CD14-positive monocyte (primary cell): ENCODE measurements at regions not wholly inside any gene's neighbourhood (a gene's known extent, or its start where the extent isn't known, plus 50 kb on each side); places are given as distances from the start of the nearest gene placed in this dataset.

Experiments
- DNase-seq, 3 donors: peaks; one replicate each; pipeline ENCODE4 v3.0.0-alpha.2; 2011 to 2022
- H2AFZ ChIP-seq: 2 replicates; pipeline ENCODE4 v1.6.0; 2012; ENCODE audit warnings: mild to moderate bottlenecking, low read depth, low read length, inconsistent platforms; ENCODE audit not compliant: insufficient read depth, poor library complexity, severe bottlenecking
- H3K27ac ChIP-seq, 2 donors: 1 replicate in 1 of 2; 2 replicates in 1 of 2; pipeline ENCODE4 v1.5.1; 2012 to 2013; ENCODE audit warnings: low read length in 2 of 2, control low read depth in 1 of 2, inconsistent platforms in 1 of 2, low read depth in 1 of 2, mild to moderate bottlenecking in 1 of 2
- H3K27me3 ChIP-seq, 2 donors: one replicate each; pipeline versions ENCODE4 v1.6.0 to v1.6.1; 2011 to 2013; ENCODE audit warnings: low read length in 2 of 2; ENCODE audit not compliant: control insufficient read depth in 2 of 2, insufficient read depth in 2 of 2
- H3K36me3 ChIP-seq, 2 donors: replicated peaks in 1 of 2; 1 replicate in 1 of 2; 2 replicates in 1 of 2; pipeline versions ENCODE4 v1.5.1 to v1.6.1; 2012 to 2013; ENCODE audit warnings: low read length in 2 of 2, control low read depth in 1 of 2, inconsistent platforms in 1 of 2, mild to moderate bottlenecking in 1 of 2; ENCODE audit not compliant: insufficient read depth in 2 of 2, control insufficient read depth in 1 of 2
- H3K4me1 ChIP-seq, 2 donors: 1 replicate in 1 of 2; 2 replicates in 1 of 2; pipeline versions ENCODE4 v1.5.1 to v1.6.1; 2012 to 2013; ENCODE audit warnings: low read length in 2 of 2, control low read depth in 1 of 2, inconsistent platforms in 1 of 2, mild to moderate bottlenecking in 1 of 2, moderate library complexity in 1 of 2; ENCODE audit not compliant: insufficient read depth in 2 of 2, control insufficient read depth in 1 of 2
- H3K4me2 ChIP-seq: replicated peaks from 2 replicates; pipeline ENCODE3; 2012; ENCODE audit warnings: low read length, moderate library complexity, mild to moderate bottlenecking; ENCODE audit not compliant: poor library complexity, severe bottlenecking; ENCODE audit errors: extremely low read depth
- H3K4me3 ChIP-seq, 3 experiments: fragments of 200-600 bp in 1 of 3; sonication (generic) in 1 of 3; replicated peaks in 1 of 3; 1 replicate in 2 of 3; 2 replicates in 1 of 3; pipeline ENCODE4 v1.5.1; 2011 to 2013; ENCODE audit warnings: low read length in 3 of 3, mild to moderate bottlenecking in 3 of 3, control low read depth in 2 of 3, low read depth in 2 of 3, inconsistent platforms in 1 of 3, moderate library complexity in 1 of 3
- H3K79me2 ChIP-seq: 2 replicates; pipeline ENCODE4 v1.6.0; 2012; ENCODE audit warnings: mild to moderate bottlenecking, control low read depth, inconsistent platforms, low read length, moderate library complexity; ENCODE audit not compliant: insufficient read depth
- H3K9ac ChIP-seq: 2 replicates; pipeline ENCODE4 v1.6.0; 2017; ENCODE audit warnings: low read length, mild to moderate bottlenecking; ENCODE audit not compliant: insufficient read depth, poor library complexity, severe bottlenecking
- H3K9me3 ChIP-seq, 2 donors: replicated peaks in 1 of 2; 1 replicate in 1 of 2; 2 replicates in 1 of 2; pipeline versions ENCODE4 v1.5.1 to v1.6.1; 2012 to 2013; ENCODE audit warnings: low read length in 2 of 2, control low read depth in 1 of 2; ENCODE audit not compliant: control insufficient read depth in 1 of 2, insufficient read depth in 1 of 2
- H4K20me1 ChIP-seq: 2 replicates; pipeline ENCODE4 v1.6.0; 2012; ENCODE audit warnings: mild to moderate bottlenecking, low read length, control low read depth, moderate library complexity; ENCODE audit not compliant: insufficient read depth
- H3K27ac Mint-ChIP-seq, 7 donors: one replicate each; pipeline ENCODE4 v1.8.0; 2020; ENCODE audit warnings: mild to moderate bottlenecking in 7 of 7, mixed read lengths in 7 of 7, moderate library complexity in 6 of 7, inconsistent platforms in 2 of 7
- H3K27me3 Mint-ChIP-seq, 3 donors: one replicate each; pipeline ENCODE4 v1.8.0; 2021 to 2022; ENCODE audit warnings: low read depth in 3 of 3, mild to moderate bottlenecking in 3 of 3, mixed read lengths in 3 of 3, moderate library complexity in 3 of 3, inconsistent platforms in 1 of 3
- H3K36me3 Mint-ChIP-seq, 2 donors: one replicate each; pipeline ENCODE4 v1.8.0; 2020; ENCODE audit warnings: mixed read lengths in 2 of 2, inconsistent platforms in 1 of 2, mild to moderate bottlenecking in 1 of 2
- H3K4me1 Mint-ChIP-seq: one replicate; pipeline ENCODE4 v1.8.0; 2020; ENCODE audit warnings: mild to moderate bottlenecking, mixed read lengths
- H3K4me3 Mint-ChIP-seq, 2 donors: one replicate each; pipeline ENCODE4 v1.8.0; 2020; ENCODE audit warnings: mild to moderate bottlenecking in 2 of 2, mixed read lengths in 2 of 2, moderate library complexity in 1 of 2
- H3K9me3 Mint-ChIP-seq, 7 donors: one replicate each; pipeline ENCODE4 v1.8.0; 2020 to 2022; ENCODE audit warnings: mixed read lengths in 7 of 7, mild to moderate bottlenecking in 6 of 7, moderate library complexity in 6 of 7, inconsistent platforms in 2 of 7
- CTCF ChIP-seq: fragments of 200-600 bp; IDR thresholded peaks from one replicate; pipeline ENCODE4 v1.8.0; 2022; ENCODE audit warnings: antibody characterized with exemption, mild to moderate bottlenecking
- WGBS: methylation state at CpG from one replicate; pipeline ENCODE4 v1.1.5; 2013; ENCODE audit warnings: missing lambda C conversion rate; ENCODE audit not compliant: insufficient coverage; 5-methylcytosine and 5-hydroxymethylcytosine counted together
- intact Hi-C, 2 donors: fragments of 100-400 bp; cut with micrococcal nuclease; formaldehyde crosslinking; loops; one replicate each; pipeline versions ENCODE4 v1.15.0 to v1.15.1; 2023

GRCh38 chr12:24541193-24541871 lies 407.6 kb downstream of the BCAT1 start:
- no CpG with 5 or more reads among the region's 5 CpGs for WGBS
- Histone ChIP-seq H3K79me2 (no peaks in the 10 kb centered on the region), H3K4me3 (no peak overlapping the region), H2AFZ (no peak overlapping the region), H3K9me3 (peaks cover 0 to 4% of the 10 kb centered on the region in 2 donors), H3K9ac (no peak overlapping the region), H4K20me1 (no peaks in the 10 kb centered on the region), H3K27ac (no peak overlapping the region), H3K27me3 (no peaks in the 10 kb centered on the region), H3K4me2 (no peak overlapping the region), H3K36me3 (no peaks in the 10 kb centered on the region), H3K4me1 (no peaks in the 10 kb centered on the region)
- intact Hi-C loops = no loop called here
- Mint-ChIP-seq H3K4me1 (no peaks in the 10 kb centered on the region), H3K9me3 (peaks cover 0 to 5% (median under 1%) of the 10 kb centered on the region in 7 donors), H3K4me3 (no peak overlapping the region), H3K27me3 (peaks cover 0 to 3% (median 0%) of the 10 kb centered on the region in 3 donors), H3K27ac (no peak overlapping the region), H3K36me3 (no peaks in the 10 kb centered on the region)
- no peak for TF ChIP-seq CTCF
- DNase-seq = no peak

GRCh38 chr12:24539646-24540045 lies 409.3 kb downstream of the BCAT1 start:
- no peak for DNase-seq
- H3K4me2 ChIP-seq = no peak overlapping the region
- TF ChIP-seq CTCF = no peak
- Mint-ChIP-seq H3K27me3 (peaks cover 0 to 3% (median 0%) of the 10 kb centered on the region in 3 donors), H3K27ac (no peak overlapping the region), H3K4me3 (no peak overlapping the region), H3K9me3 (peaks cover 0 to 2% (median 0%) of the 10 kb centered on the region in 7 donors), H3K4me1 (no peaks in the 10 kb centered on the region), H3K36me3 (no peaks in the 10 kb centered on the region)
- WGBS = no CpG with 5 or more reads among the region's 3 CpGs
- intact Hi-C loops = no loop called here
- no peaks in the 10 kb centered on the region for H3K4me1 ChIP-seq
- no peak overlapping the region for H3K9ac ChIP-seq
- H3K27ac ChIP-seq = no peak overlapping the region
- no peaks in the 10 kb centered on the region for H4K20me1 ChIP-seq
- no peaks in the 10 kb centered on the region for H3K36me3 ChIP-seq
- H2AFZ ChIP-seq = no peak overlapping the region
- H3K79me2 ChIP-seq = no peaks in the 10 kb centered on the region
- no peak overlapping the region for H3K4me3 ChIP-seq
- H3K9me3 ChIP-seq = no peaks in the 10 kb centered on the region
- H3K27me3 ChIP-seq = no peaks in the 10 kb centered on the region
